ENCODE measurements at regions not wholly inside any gene's neighbourhood (a gene's known extent, or its start where the extent isn't known, plus 50 kb on each side); places are given as distances from the start of the nearest gene placed in this dataset.

DNA sequence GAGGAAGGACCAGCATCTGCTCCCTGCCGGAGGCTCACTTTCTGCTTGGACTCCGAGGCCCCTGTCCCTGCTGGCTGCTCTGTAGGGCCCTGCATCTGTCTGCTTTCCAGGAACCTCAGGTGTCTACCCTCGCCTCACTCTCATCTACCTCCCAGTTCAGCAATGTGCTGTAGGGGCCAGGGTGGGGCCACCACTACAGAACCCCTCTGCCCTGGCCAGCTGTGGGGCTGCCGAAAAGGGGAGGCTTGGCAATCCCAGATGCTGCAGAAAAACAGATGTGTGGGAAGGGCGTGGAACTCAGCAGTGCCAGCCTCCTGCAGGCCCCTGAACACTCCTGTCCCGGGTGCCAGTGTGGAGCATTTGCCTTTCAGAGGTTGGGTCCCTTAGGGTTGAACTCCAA lies 80.1 kb upstream of the ZNF469 start (continued):
- TF ChIP-seq GRHL2 (CRISPR knock-in tag; IDR thresholded peaks at IDR 0.05; ENCODE audit: insufficient replicate concordance, severe bottlenecking) (no peak), ZNF138 (CRISPR knock-in tag; conservative IDR thresholded peaks at IDR 0.05) (no peak), JUN (CRISPR knock-in tag; IDR thresholded peaks at IDR 0.05) (no peak)
- TF ChIP-seq, protein P1, sequence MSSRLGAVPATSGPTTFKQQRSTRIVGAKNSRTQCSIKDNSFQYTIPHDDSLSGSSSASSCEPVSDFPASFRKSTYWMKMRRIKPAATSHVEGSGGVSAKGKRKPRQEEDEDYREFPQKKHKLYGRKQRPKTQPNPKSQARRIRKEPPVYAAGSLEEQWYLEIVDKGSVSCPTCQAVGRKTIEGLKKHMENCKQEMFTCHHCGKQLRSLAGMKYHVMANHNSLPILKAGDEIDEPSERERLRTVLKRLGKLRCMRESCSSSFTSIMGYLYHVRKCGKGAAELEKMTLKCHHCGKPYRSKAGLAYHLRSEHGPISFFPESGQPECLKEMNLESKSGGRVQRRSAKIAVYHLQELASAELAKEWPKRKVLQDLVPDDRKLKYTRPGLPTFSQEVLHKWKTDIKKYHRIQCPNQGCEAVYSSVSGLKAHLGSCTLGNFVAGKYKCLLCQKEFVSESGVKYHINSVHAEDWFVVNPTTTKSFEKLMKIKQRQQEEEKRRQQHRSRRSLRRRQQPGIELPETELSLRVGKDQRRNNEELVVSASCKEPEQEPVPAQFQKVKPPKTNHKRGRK (CRISPR knock-in tag; IDR thresholded peaks at IDR 0.05; ENCODE audit: borderline replicate concordance): no peak
- TF ChIP-seq, protein P2, sequence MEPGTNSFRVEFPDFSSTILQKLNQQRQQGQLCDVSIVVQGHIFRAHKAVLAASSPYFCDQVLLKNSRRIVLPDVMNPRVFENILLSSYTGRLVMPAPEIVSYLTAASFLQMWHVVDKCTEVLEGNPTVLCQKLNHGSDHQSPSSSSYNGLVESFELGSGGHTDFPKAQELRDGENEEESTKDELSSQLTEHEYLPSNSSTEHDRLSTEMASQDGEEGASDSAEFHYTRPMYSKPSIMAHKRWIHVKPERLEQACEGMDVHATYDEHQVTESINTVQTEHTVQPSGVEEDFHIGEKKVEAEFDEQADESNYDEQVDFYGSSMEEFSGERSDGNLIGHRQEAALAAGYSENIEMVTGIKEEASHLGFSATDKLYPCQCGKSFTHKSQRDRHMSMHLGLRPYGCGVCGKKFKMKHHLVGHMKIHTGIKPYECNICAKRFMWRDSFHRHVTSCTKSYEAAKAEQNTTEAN (CRISPR knock-in tag; IDR thresholded peaks at IDR 0.05): no peak
- TF ChIP-seq, protein P3, sequence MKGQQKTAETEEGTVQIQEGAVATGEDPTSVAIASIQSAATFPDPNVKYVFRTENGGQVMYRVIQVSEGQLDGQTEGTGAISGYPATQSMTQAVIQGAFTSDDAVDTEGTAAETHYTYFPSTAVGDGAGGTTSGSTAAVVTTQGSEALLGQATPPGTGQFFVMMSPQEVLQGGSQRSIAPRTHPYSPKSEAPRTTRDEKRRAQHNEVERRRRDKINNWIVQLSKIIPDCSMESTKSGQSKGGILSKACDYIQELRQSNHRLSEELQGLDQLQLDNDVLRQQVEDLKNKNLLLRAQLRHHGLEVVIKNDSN (CRISPR knock-in tag; IDR thresholded peaks at IDR 0.05): no peak

DNA sequence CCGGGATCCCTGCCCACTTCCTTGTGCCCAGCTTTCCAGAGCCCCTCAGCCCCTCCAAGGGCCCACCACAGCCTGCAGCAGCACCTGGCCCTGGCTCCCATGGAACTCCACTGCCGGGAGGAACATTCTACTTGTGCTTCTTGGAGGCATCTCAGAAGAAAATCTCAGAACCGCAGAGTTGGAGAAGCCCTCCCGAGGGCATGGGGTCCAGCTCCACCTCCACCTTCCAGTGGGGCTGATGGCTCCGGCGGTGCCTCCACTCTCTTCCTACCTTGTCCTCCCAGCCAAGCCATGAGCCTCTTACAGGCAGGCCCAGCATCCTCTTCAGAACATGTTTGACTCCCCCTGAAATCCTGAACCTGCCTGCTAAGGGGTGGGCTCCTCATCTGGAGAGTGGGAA lies 79.4 kb upstream of the ZNF469 start:
- peaks cover 36% of the 10 kb centered on the region for H3K9me3 Mint-ChIP-seq
- ChIA-PET CTCF (no interaction called here), POLR2A (no interaction called here)
- H3K27ac Mint-ChIP-seq: no peak overlapping the region
- H3K27me3 Mint-ChIP-seq (ENCODE audit: low read depth): no peaks in the 10 kb centered on the region; the same call in 1 of the 2 replicates
- DNase-seq (ENCODE audit: low spot score) (no peak), ATAC-seq (no peak)
- peaks cover 15% of the 10 kb centered on the region for H3K36me3 Mint-ChIP-seq
- H3K4me1 Mint-ChIP-seq: no peaks in the 10 kb centered on the region
- TF ChIP-seq IRF2 (CRISPR knock-in tag; IDR thresholded peaks at IDR 0.05; ENCODE audit: borderline replicate concordance, low read depth) (no peak), NR3C1 (CRISPR knock-in tag; conservative IDR thresholded peaks at IDR 0.05; ENCODE audit: low read depth) (no peak), ZNF121 (CRISPR knock-in tag; IDR thresholded peaks at IDR 0.05) (no peak), FOXJ3 (CRISPR knock-in tag; IDR thresholded peaks at IDR 0.05; ENCODE audit: borderline replicate concordance) (no peak)
- TF ChIP-seq, protein P4, sequence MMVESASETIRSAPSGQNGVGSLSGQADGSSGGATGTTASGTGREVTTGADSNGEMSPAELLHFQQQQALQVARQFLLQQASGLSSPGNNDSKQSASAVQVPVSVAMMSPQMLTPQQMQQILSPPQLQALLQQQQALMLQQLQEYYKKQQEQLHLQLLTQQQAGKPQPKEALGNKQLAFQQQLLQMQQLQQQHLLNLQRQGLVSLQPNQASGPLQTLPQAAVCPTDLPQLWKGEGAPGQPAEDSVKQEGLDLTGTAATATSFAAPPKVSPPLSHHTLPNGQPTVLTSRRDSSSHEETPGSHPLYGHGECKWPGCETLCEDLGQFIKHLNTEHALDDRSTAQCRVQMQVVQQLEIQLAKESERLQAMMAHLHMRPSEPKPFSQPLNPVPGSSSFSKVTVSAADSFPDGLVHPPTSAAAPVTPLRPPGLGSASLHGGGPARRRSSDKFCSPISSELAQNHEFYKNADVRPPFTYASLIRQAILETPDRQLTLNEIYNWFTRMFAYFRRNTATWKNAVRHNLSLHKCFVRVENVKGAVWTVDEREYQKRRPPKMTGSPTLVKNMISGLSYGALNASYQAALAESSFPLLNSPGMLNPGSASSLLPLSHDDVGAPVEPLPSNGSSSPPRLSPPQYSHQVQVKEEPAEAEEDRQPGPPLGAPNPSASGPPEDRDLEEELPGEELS (CRISPR knock-in tag; IDR thresholded peaks at IDR 0.05): no peak
- no peak overlapping the region for H3K4me3 Mint-ChIP-seq

DNA sequence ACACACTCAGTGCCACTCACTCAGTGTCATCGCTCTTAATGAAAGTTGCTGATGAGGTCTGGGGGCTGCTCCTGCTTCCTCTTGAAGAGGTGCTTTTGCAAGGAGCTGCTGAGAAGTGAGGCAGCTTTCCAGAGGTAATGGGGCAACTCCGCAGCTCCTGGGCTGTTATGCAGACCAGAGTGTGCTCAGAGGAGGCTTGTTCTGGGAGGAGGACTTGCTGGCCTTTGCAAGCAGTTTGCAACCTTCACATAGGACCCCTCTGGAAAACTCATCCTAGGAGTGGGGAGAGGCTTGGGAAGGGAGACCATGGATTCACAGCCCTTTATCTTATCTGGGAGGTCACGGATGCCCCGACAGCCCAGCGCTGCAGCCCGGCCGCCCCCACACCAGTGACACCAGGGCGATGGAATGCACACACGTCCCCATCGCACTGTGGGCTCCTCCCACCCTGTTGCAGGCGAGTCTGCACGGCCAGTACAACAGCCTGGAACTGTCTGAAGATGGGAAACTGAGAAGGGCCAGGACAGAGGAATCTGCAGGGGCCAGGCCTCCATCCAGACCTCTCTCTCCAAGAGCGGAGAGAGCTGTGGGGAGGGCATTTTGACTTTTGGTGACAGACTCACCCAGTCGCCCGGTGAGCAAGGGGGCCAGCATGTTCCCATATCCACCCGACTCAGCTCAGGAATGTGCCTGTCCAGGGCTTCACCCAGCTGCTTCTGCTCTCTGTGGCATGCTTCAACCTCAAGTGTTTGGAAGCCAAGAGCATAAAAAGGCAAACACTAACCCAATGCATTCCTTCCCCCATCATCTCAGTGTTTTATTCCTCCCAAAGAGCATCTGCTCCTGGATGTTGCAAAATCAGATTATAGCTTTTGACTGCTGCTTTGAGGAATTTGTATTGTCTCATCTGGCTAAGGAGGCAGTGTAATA lies 78.6 kb upstream of the ZNF469 start:
- TF ChIP-seq RELA (CRISPR knock-in tag; IDR thresholded peaks at IDR 0.05; ENCODE audit: borderline replicate concordance): no peak
- no peak for TF ChIP-seq ZBTB21 (CRISPR knock-in tag; IDR thresholded peaks at IDR 0.05; ENCODE audit: borderline replicate concordance)
- DNase-seq (ENCODE audit: low spot score): no peak

DNA sequence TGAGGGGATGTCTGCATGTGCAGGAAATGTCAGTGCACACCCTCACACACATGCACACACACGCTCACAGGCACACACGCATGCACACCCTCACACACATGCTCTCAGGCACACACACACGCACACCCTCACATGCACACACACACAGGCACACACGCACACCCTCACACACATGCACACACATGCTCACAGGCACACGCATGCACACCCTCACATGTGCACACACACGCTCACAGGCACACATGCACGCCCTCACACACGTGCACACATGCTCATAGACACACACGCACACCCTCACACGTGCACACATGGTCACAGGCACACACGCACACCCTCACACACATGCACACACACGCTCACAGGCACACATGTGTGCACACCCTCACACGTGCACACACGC lies 77.6 kb upstream of the ZNF469 start:
- ChIA-PET CTCF (no interaction called here), POLR2A (no interaction called here)
- no peak for DNase-seq (ENCODE audit: low spot score)
- no peak overlapping the region for H3K4me3 Mint-ChIP-seq
- no peaks in the 10 kb centered on the region; the same call in 1 of the 2 replicates for H3K27me3 Mint-ChIP-seq (ENCODE audit: low read depth)
- peaks cover 15% of the 10 kb centered on the region for H3K36me3 Mint-ChIP-seq
- H3K27ac Mint-ChIP-seq: no peak overlapping the region
- TF ChIP-seq ZNF423 (CRISPR knock-in tag; IDR thresholded peaks at IDR 0.05): no peak
- TF ChIP-seq, protein P5, sequence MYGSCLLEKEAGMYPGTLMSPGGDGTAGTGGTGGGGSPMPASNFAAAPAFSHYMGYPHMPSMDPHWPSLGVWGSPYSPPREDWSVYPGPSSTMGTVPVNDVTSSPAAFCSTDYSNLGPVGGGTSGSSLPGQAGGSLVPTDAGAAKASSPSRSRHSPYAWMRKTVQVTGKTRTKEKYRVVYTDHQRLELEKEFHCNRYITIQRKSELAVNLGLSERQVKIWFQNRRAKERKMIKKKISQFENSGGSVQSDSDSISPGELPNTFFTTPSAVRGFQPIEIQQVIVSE (CRISPR knock-in tag; IDR thresholded peaks at IDR 0.05; ENCODE audit: borderline replicate concordance): no peak
- no peak for TF ChIP-seq ESRRA (CRISPR knock-in tag; IDR thresholded peaks at IDR 0.05; ENCODE audit: borderline replicate concordance)
- TF ChIP-seq, protein P6, sequence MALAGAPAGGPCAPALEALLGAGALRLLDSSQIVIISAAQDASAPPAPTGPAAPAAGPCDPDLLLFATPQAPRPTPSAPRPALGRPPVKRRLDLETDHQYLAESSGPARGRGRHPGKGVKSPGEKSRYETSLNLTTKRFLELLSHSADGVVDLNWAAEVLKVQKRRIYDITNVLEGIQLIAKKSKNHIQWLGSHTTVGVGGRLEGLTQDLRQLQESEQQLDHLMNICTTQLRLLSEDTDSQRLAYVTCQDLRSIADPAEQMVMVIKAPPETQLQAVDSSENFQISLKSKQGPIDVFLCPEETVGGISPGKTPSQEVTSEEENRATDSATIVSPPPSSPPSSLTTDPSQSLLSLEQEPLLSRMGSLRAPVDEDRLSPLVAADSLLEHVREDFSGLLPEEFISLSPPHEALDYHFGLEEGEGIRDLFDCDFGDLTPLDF (CRISPR knock-in tag; IDR thresholded peaks at IDR 0.05): no peak
- TF ChIP-seq, protein P7, sequence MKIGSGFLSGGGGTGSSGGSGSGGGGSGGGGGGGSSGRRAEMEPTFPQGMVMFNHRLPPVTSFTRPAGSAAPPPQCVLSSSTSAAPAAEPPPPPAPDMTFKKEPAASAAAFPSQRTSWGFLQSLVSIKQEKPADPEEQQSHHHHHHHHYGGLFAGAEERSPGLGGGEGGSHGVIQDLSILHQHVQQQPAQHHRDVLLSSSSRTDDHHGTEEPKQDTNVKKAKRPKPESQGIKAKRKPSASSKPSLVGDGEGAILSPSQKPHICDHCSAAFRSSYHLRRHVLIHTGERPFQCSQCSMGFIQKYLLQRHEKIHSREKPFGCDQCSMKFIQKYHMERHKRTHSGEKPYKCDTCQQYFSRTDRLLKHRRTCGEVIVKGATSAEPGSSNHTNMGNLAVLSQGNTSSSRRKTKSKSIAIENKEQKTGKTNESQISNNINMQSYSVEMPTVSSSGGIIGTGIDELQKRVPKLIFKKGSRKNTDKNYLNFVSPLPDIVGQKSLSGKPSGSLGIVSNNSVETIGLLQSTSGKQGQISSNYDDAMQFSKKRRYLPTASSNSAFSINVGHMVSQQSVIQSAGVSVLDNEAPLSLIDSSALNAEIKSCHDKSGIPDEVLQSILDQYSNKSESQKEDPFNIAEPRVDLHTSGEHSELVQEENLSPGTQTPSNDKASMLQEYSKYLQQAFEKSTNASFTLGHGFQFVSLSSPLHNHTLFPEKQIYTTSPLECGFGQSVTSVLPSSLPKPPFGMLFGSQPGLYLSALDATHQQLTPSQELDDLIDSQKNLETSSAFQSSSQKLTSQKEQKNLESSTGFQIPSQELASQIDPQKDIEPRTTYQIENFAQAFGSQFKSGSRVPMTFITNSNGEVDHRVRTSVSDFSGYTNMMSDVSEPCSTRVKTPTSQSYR (CRISPR knock-in tag; IDR thresholded peaks at IDR 0.05): no peak
- H3K9me3 Mint-ChIP-seq: peaks cover 40% of the 10 kb centered on the region
- ATAC-seq: no peak
- H3K4me1 Mint-ChIP-seq: no peaks in the 10 kb centered on the region

More for the DNA sequence above, 78.6 kb upstream of the ZNF469 start:
- H3K4me3 Mint-ChIP-seq: no peak overlapping the region
- no peak overlapping the region for H3K27ac Mint-ChIP-seq
- ATAC-seq: no peak
- H3K4me1 Mint-ChIP-seq: no peaks in the 10 kb centered on the region
- H3K27me3 Mint-ChIP-seq (ENCODE audit: low read depth): no peaks in the 10 kb centered on the region; the same call in 1 of the 2 replicates
- H3K36me3 Mint-ChIP-seq: peaks cover 15% of the 10 kb centered on the region
- ChIA-PET CTCF (no interaction called here), POLR2A (no interaction called here)
- H3K9me3 Mint-ChIP-seq: peaks cover 40% of the 10 kb centered on the region

Measured in WTC11 (cell line).